Right ventricle myocardium inferior (tissue), 1 donor: ENCODE measurements at regions not wholly inside any gene's neighbourhood (a gene's known extent, or its start where the extent isn't known, plus 50 kb on each side); places are given as distances from the start of the nearest gene placed in this dataset.

Source experiments
- ATAC-seq: fragments of 200-7000 bp; cut with Tn5 transposase; one replicate; pipeline ENCODE4 v1.9.1; 2020; ENCODE audit warnings: mild to moderate bottlenecking, moderate library complexity
- DNase-seq: peaks from one replicate; pipeline ENCODE4 v3.0.0; 2021; ENCODE audit errors: missing footprints
- intact Hi-C: fragments of 100-400 bp; cut with DNase I; formaldehyde crosslinking; loops from one replicate; pipeline ENCODE4 v1.11.0; 2022
- donor health status: DM: no; HTN: yes; CAD: no; lungs with severe emphysema.

DNA sequence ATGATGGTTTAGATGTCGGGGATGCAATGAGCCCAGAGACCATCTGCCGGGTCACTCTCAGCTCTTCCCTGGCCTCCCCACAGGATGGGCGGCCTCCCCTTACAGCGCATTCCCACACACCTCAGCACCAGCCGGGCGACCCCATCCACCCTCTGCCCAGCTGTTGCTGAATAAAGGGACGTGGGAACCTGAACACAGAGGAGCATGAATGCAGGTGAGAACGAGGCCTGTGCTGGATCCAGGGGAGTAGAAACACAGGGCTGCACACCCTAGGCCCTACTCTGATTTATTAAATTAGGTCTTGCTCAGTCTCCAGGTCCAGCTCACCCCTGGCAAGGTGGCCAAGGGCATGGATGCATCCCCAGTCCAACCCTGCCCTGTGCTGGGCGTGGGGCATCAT lies 180.5 kb downstream of the CTTN start:
- intact Hi-C loops = loop anchor here (10.0 kb wide), 1 partner anchor 156 kb away; no protein-coding TSS in a partner anchor
- DNase-seq (no peak), ATAC-seq (no peak)

DNA sequence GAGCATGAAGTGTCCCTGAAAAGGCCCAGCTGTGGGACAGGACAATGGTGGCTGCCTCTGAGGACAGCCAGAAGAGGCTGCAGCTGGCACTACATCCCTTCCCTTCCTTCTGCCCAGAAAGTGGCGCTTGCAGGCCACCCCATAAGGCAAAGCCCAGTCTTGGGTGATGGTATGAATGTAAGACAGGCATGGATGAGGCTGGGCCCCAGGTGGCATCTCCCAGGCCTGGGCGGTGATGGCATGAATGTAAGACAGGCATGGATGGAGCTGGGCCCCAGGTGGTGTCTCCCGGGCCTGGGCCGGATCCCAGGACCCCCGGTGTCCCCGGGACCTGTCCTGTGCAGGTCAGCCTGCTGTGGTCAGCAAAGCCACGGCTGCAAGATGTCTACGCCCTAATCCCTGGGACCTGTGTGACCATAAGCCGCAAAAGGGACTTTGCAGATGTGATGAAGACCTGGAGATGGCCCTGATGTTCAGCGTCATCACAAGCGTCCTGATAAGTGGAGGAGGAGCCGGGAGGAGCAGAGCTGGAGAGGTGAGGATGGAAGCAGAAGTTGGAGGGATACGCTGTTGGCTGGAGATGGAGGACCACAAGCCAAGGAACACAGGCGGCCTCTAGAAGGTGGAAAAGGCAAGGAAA lies 181.1 kb downstream of the CTTN start:
- DNase-seq = no peak
- intact Hi-C loops = loop anchor here (10.0 kb wide), 1 partner anchor 155 kb away; no protein-coding TSS in a partner anchor
- no peak for ATAC-seq

GRCh38 chr11:70580036-70580805 lies 181.9 kb downstream of the CTTN start:
- ATAC-seq = no peak
- DNase-seq = no peak
- intact Hi-C loops = no loop called here

- intact Hi-C loops = no loop called here
- ATAC-seq (no peak), DNase-seq (no peak)
Measured at GRCh38 chr11:70581991-70582885, 183.9 kb downstream of the CTTN start.

GRCh38 chr11:70582886-70583641 lies 184.7 kb downstream of the CTTN start:
- no peak for ATAC-seq
- DNase-seq = no peak

GRCh38 chr11:70583781-70584218 lies 185.5 kb downstream of the CTTN start:
- intact Hi-C loops = no loop called here
- no peak for ATAC-seq
- no peak for DNase-seq

More at GRCh38 chr11:70582886-70583641, 184.7 kb downstream of the CTTN start:
- intact Hi-C loops = no loop called here

DNA sequence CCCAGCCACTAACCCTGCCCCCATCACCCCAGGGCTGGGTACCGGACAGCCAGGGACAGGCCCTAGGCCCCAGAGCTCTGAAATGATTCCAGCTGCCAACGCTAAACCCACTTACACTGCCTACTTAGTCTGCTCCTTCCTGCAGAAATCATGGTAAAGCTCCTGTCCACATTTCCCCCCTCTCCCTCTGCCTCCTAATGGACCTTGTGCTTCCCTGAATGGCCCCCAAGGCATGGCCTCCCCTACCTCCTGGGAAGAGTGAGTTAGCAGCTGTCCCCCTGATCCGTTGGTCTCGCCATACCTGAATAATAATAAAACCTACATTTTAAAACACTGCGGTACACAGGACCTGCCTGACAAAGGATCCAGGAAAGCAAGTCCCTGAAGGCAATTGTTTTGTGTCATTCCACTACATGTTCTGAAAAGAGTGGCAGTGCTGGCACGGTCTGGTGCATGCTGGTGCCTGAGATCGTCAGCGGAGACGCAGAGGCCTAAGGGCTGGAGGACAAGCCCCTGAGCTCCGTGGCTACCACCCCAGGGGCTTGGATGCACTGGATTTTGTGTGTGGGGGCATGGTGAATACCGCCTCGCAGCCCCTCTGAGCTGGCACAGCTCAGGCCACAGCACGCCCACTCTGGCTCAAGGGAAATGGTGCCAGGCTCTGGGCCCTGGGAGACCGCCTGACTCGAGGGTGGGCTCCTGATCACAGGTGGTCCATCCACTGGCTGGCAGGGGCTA lies 186.3 kb downstream of the CTTN start:
- intact Hi-C loops = no loop called here
- ATAC-seq = no peak
- DNase-seq = no peak

DNA sequence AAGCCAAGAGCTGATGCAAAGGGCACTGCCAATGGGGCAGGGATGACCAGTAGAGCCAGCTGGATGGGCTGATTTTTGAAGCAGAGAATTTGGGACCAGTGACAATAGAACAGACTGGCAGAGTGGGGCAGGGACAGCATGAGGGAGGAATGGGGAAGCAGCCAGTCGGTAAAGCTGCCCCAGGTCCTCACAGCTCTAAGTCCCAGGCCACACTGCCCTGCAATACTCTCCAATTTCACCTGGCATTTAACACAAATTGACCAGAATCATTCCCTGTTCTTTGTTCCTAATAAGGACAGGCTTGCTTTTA lies 186.9 kb downstream of the CTTN start:
- DNase-seq (no peak), ATAC-seq (no peak)
- intact Hi-C loops = no loop called here

DNA sequence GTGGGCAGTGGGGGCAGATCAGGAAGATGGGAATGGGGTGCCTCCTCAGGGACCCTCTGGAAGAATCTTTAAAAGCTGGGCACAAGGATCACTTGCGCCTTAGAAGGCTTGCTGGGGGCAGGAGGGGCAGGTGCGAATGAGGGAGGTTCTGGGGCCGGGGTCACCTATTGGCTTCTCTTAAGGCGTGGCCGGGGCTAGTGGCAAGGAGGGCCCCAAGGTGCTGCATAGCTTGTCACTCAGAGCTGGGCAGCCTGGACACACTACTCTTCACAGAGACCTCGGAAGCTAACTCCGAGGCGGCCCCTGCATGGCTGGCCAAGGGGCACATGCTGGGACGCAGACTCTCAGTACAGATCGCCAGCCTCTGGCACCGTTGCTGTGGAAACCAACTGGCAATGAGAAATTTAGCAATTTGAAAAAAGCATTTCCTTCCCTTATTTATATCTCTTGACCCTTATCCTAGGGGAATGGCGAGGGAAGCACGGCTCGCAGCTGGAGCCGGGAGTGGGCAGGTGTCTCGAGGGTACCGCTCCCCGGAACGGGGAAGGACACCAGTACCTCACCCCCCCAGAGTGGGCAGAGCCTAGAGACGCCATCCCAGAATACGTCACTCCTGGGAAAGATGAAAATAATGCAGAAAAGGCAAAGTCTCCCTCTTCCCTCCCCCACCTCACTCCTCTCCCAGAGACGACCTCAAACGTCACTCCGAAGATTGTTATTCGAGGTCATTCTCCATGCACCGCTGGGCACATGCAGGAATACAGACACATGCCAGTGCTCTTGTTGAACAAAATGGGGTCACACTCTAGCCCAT lies 188.1 kb downstream of the CTTN start:
- DNase-seq (no peak), ATAC-seq (no peak)
- intact Hi-C loops = no loop called here

- ATAC-seq = no peak
- intact Hi-C loops = no loop called here
- no peak for DNase-seq
Measured at GRCh38 chr11:70587075-70587389, 188.7 kb downstream of the CTTN start.

GRCh38 chr11:70590356-70590991 lies 192.1 kb downstream of the CTTN start:
- ATAC-seq = no peak
- intact Hi-C loops = no loop called here
- DNase-seq = no peak

- no peak for DNase-seq
- ATAC-seq = no peak
- intact Hi-C loops = no loop called here
Measured at GRCh38 chr11:70592641-70593165, 194.4 kb downstream of the CTTN start.

DNA sequence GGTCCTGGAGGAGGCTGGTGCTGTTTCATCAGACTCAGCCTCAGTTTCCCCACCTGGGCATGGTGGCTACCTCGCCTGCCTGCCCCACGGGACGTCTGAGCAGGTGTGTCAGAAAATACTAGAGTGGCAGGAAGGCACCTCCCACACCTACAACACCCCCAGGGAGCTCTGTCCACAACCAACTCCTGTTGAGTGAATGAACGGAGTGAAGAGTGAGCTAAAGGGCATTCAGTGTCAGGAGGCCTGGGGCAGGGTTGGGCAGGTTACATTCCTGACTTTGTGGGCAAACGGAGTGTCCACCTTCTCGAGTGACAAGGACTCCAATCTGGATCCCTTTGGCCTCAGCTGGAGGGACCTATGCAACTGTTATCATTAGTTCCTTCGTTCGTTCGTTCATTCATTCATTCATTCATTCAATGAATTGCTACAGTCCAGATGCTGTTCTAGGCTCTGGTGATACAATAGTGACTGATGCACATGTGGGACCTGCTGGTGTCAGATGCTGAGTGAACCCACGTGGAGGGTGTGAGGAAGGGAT lies 195.2 kb downstream of the CTTN start:
- no peak for ATAC-seq
- DNase-seq = no peak
- intact Hi-C loops = no loop called here

- no peak for DNase-seq
Measured at GRCh38 chr11:70594031-70594430, 195.7 kb downstream of the CTTN start.

GRCh38 chr11:70594606-70595005 lies 196.3 kb downstream of the CTTN start:
- DNase-seq = no peak
- intact Hi-C loops = no loop called here

More at GRCh38 chr11:70594031-70594430, 195.7 kb downstream of the CTTN start:
- no peak for ATAC-seq
- intact Hi-C loops = no loop called here

DNA sequence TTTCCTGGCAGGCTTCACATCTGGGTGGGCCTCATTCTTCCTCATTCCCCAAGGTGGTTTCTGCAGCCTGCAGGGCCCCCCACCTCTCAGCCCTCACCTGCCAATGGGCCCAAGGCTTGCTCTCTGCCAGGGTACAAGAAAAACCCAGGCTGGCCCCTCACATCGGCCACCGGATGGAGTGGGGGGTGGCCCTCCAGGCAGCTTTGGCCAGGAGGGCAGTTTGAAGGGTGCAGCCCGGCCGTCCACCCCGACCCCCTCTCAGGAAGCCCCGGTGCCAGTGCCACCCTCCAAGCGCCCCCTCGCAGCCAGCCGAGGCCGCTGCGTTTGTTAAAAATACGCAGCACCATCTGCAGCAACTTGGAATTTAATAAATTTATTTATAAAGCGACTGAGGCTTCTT lies 196.7 kb downstream of the CTTN start:
- DNase-seq = no peak
- intact Hi-C loops = no loop called here
- ATAC-seq = no peak

More at GRCh38 chr11:70594606-70595005, 196.3 kb downstream of the CTTN start:
- ATAC-seq = no peak

- DNase-seq (no peak), ATAC-seq (no peak)
- intact Hi-C loops = no loop called here
Measured at GRCh38 chr11:70595452-70595851, 197.1 kb downstream of the CTTN start.
